Suprapubic skin (tissue), 4 donors: ENCODE measurements at regions not wholly inside any gene's neighbourhood (a gene's known extent, or its start where the extent isn't known, plus 50 kb on each side); places are given as distances from the start of the nearest gene placed in this dataset.

ENCODE experiments used
- DNase-seq, 2 donors: peaks; one replicate each; pipeline ENCODE4 v3.0.0-alpha.2; 2019; ENCODE audit warnings: low spot score in 2 of 2
- H3K27ac ChIP-seq: fragments of 200-600 bp; sonication (generic); one replicate; pipeline ENCODE4 v1.5.1; 2019
- H3K27me3 ChIP-seq: fragments of 200-600 bp; sonication (generic); one replicate; pipeline ENCODE4 v1.5.1; 2019
- H3K36me3 ChIP-seq: fragments of 200-600 bp; sonication (generic); one replicate; pipeline ENCODE4 v1.5.1; 2019
- H3K4me1 ChIP-seq: fragments of 200-600 bp; sonication (generic); one replicate; pipeline ENCODE4 v1.5.1; 2019
- H3K4me3 ChIP-seq: fragments of 200-600 bp; sonication (generic); one replicate; pipeline ENCODE4 v1.5.1; 2019; ENCODE audit warnings: mild to moderate bottlenecking
- H3K9me3 ChIP-seq: fragments of 200-600 bp; sonication (generic); one replicate; pipeline ENCODE4 v1.5.1; 2019
- CTCF ChIP-seq, 2 donors: fragments of 200-600 bp in 1 of 2; fragments of 450-650 bp in 1 of 2; sonication (generic) in 1 of 2; IDR thresholded peaks; one replicate each; pipeline ENCODE4 v1.5.1; 2016 to 2019; ENCODE audit warnings: antibody characterized with exemption in 2 of 2, mild to moderate bottlenecking in 1 of 2, moderate library complexity in 1 of 2
- EP300 ChIP-seq: sonication (generic); formaldehyde crosslinking; IDR thresholded peaks from one replicate; pipeline ENCODE4 v1.6.1; 2017; ENCODE audit warnings: antibody characterized with exemption
- POLR2A ChIP-seq, 2 donors: fragments of 450-650 bp; IDR thresholded peaks; one replicate each; pipeline ENCODE4 v1.6.1; 2017; ENCODE audit warnings: antibody characterized with exemption in 2 of 2, mild to moderate bottlenecking in 2 of 2, moderate library complexity in 2 of 2
- POLR2AphosphoS5 ChIP-seq, 3 donors: sonication (generic); formaldehyde crosslinking; IDR thresholded peaks; one replicate each; pipeline ENCODE4 v1.6.1; 2017; ENCODE audit warnings: antibody characterized with exemption in 3 of 3
- WGBS: methylation state at CpG from one replicate; pipeline ENCODE4 v1.1.5; 2018; 5-methylcytosine and 5-hydroxymethylcytosine counted together

GRCh38 chr11:90555477-90555876 is 332.6 kb upstream of the CHORDC1 start:
- Histone ChIP-seq H3K27ac (no peak overlapping the region), H3K27me3 (no peaks in the 10 kb centered on the region), H3K4me1 (no peaks in the 10 kb centered on the region), H3K36me3 (no peaks in the 10 kb centered on the region), H3K4me3 (no peak overlapping the region), H3K9me3 (no peaks in the 10 kb centered on the region)
- no peak for DNase-seq
- TF ChIP-seq CTCF (IDR thresholded peaks at IDR 0.05) (no peak), POLR2A (IDR thresholded peaks at IDR 0.05) (no peak), POLR2AphosphoS5 (IDR thresholded peaks at IDR 0.05) (no peak), EP300 (no peak)
- WGBS = 69% methylated on average over 2 of the region's 2 CpGs

GRCh38 chr11:90542092-90542491 is 319.2 kb upstream of the CHORDC1 start:
- Histone ChIP-seq H3K27me3 (no peaks in the 10 kb centered on the region), H3K36me3 (no peaks in the 10 kb centered on the region), H3K4me1 (no peaks in the 10 kb centered on the region), H3K4me3 (no peak overlapping the region), H3K27ac (no peak overlapping the region), H3K9me3 (no peaks in the 10 kb centered on the region)
- DNase-seq = no peak
- TF ChIP-seq POLR2A (IDR thresholded peaks at IDR 0.05) (no peak), CTCF (IDR thresholded peaks at IDR 0.05) (no peak), POLR2AphosphoS5 (IDR thresholded peaks at IDR 0.05) (no peak), EP300 (no peak)

- WGBS = 46% methylated on average over 3 of the region's 3 CpGs
- H3K27me3 ChIP-seq = no peaks in the 10 kb centered on the region
- DNase-seq = no peak
Observed at GRCh38 chr11:90536301-90536700, 313.5 kb upstream of the CHORDC1 start.

GRCh38 chr11:90532125-90532524 is 309.3 kb upstream of the CHORDC1 start:
- Histone ChIP-seq H3K4me1 (no peaks in the 10 kb centered on the region), H3K36me3 (no peaks in the 10 kb centered on the region), H3K9me3 (no peaks in the 10 kb centered on the region), H3K27ac (no peak overlapping the region), H3K27me3 (no peaks in the 10 kb centered on the region), H3K4me3 (no peak overlapping the region)
- TF ChIP-seq CTCF (IDR thresholded peaks at IDR 0.05) (no peak), POLR2A (IDR thresholded peaks at IDR 0.05) (no peak), EP300 (no peak), POLR2AphosphoS5 (IDR thresholded peaks at IDR 0.05) (no peak)
- no peak for DNase-seq

More at GRCh38 chr11:90536301-90536700, 313.5 kb upstream of the CHORDC1 start:
- H3K4me3 ChIP-seq = no peak overlapping the region
- H3K27ac ChIP-seq = no peak overlapping the region
- no peaks in the 10 kb centered on the region for H3K4me1 ChIP-seq
- H3K36me3 ChIP-seq = no peaks in the 10 kb centered on the region
- no peaks in the 10 kb centered on the region for H3K9me3 ChIP-seq
- TF ChIP-seq EP300 (no peak), POLR2A (IDR thresholded peaks at IDR 0.05) (no peak), CTCF (IDR thresholded peaks at IDR 0.05) (no peak), POLR2AphosphoS5 (IDR thresholded peaks at IDR 0.05) (no peak)

GRCh38 chr11:90531001-90531400 is 308.2 kb upstream of the CHORDC1 start:
- H3K4me3 ChIP-seq = no peak overlapping the region
- no peaks in the 10 kb centered on the region for H3K36me3 ChIP-seq
- H3K27me3 ChIP-seq = no peaks in the 10 kb centered on the region
- TF ChIP-seq CTCF (IDR thresholded peaks at IDR 0.05) = no peak
- TF ChIP-seq POLR2A (IDR thresholded peaks at IDR 0.05) = no peak
- TF ChIP-seq POLR2AphosphoS5 (IDR thresholded peaks at IDR 0.05) = no peak
- no peak for TF ChIP-seq EP300
- no peak for DNase-seq
- WGBS = 91% methylated on average over 1 of the region's 1 CpG
- no peak overlapping the region for H3K27ac ChIP-seq
- no peaks in the 10 kb centered on the region for H3K9me3 ChIP-seq
- no peaks in the 10 kb centered on the region for H3K4me1 ChIP-seq
